Liver (tissue), 8 donors: ENCODE measurements at regions not wholly inside any gene's neighbourhood (a gene's known extent, or its start where the extent isn't known, plus 50 kb on each side); places are given as distances from the start of the nearest gene placed in this dataset.

Experiments
- DNase-seq: peaks from one replicate; pipeline ENCODE4 v3.0.0-alpha.2; 2017; ENCODE audit warnings: low spot score
- H3K27ac ChIP-seq, 2 donors: one replicate each; pipeline ENCODE4 v1.7.0; 2013; ENCODE audit warnings: inconsistent platforms in 2 of 2, low read length in 2 of 2, control low read depth in 1 of 2, low read depth in 1 of 2, mild to moderate bottlenecking in 1 of 2
- H3K27me3 ChIP-seq, 4 donors: one replicate each; pipeline versions ENCODE4 v1.6.1 to v1.7.0; 2013; ENCODE audit warnings: low read length in 3 of 4, inconsistent platforms in 1 of 4, mild to moderate bottlenecking in 1 of 4, moderate library complexity in 1 of 4; ENCODE audit not compliant: control insufficient read depth in 4 of 4, insufficient read depth in 4 of 4
- H3K36me3 ChIP-seq, 4 donors: one replicate each; pipeline versions ENCODE4 v1.6.1 to v1.7.0; 2013; ENCODE audit warnings: low read length in 3 of 4, mild to moderate bottlenecking in 3 of 4, low read depth in 1 of 4, moderate library complexity in 1 of 4; ENCODE audit not compliant: control insufficient read depth in 4 of 4, insufficient read depth in 3 of 4
- H3K4me1 ChIP-seq, 4 donors: one replicate each; pipeline versions ENCODE4 v1.6.1 to v1.7.0; 2013; ENCODE audit warnings: low read length in 3 of 4, mild to moderate bottlenecking in 3 of 4, moderate library complexity in 1 of 4; ENCODE audit not compliant: control insufficient read depth in 4 of 4, insufficient read depth in 4 of 4
- H3K4me3 ChIP-seq, 3 donors: one replicate each; pipeline versions ENCODE4 v1.6.1 to v1.7.0; 2013; ENCODE audit warnings: low read length in 3 of 3, control low read depth in 1 of 3, low read depth in 1 of 3, mild to moderate bottlenecking in 1 of 3
- H3K9ac ChIP-seq, 2 donors: one replicate each; pipeline ENCODE4 v1.7.0; 2013; ENCODE audit warnings: low read length in 2 of 2, mild to moderate bottlenecking in 2 of 2, moderate library complexity in 2 of 2, control low read depth in 1 of 2, low read depth in 1 of 2
- H3K9me3 ChIP-seq, 4 donors: one replicate each; pipeline versions ENCODE4 v1.6.1 to v1.7.0; 2013; ENCODE audit warnings: low read length in 3 of 4; ENCODE audit not compliant: control insufficient read depth in 4 of 4
- ATF3 ChIP-seq: IDR thresholded peaks from 2 replicates; pipeline ENCODE4 v1.6.1; 2016; ENCODE audit warnings: antibody characterized with exemption
- CTCF ChIP-seq: fragments of 150-350 bp; IDR thresholded peaks from 2 replicates; pipeline ENCODE4 v1.5.1; 2017; ENCODE audit warnings: improper control_type of control experiment, low read depth, low read length; ENCODE audit not compliant: missing input control
- EGR1 ChIP-seq, 2 donors: IDR thresholded peaks; 2 replicates each; pipeline ENCODE4 v1.6.1; 2016 to 2018; ENCODE audit warnings: antibody characterized with exemption in 2 of 2, low read depth in 2 of 2
- FOXA2 ChIP-seq: IDR thresholded peaks from 2 replicates; pipeline ENCODE4 v1.6.1; 2016; ENCODE audit warnings: antibody characterized with exemption
- GABPA ChIP-seq, 2 donors: IDR thresholded peaks in 1 of 2; conservative IDR thresholded peaks in 1 of 2; 2 replicates each; pipeline ENCODE4 v1.6.1; 2016; ENCODE audit warnings: antibody characterized with exemption in 2 of 2, mild to moderate bottlenecking in 1 of 2, moderate library complexity in 1 of 2
- HNF4A ChIP-seq, 2 donors: conservative IDR thresholded peaks; 2 replicates each; pipeline ENCODE4 v1.6.1; 2016; ENCODE audit warnings: antibody characterized with exemption in 2 of 2, mild to moderate bottlenecking in 2 of 2
- HNF4G ChIP-seq: IDR thresholded peaks from 2 replicates; pipeline ENCODE4 v1.6.1; 2016; ENCODE audit warnings: antibody characterized with exemption
- JUND ChIP-seq, 2 donors: IDR thresholded peaks; 2 replicates each; pipeline ENCODE4 v1.6.1; 2016; ENCODE audit warnings: antibody characterized with exemption in 2 of 2
- MAX ChIP-seq: IDR thresholded peaks from 2 replicates; pipeline ENCODE4 v1.6.1; 2016; ENCODE audit warnings: antibody characterized with exemption
- NR2F2 ChIP-seq: IDR thresholded peaks from 2 replicates; pipeline ENCODE4 v1.6.1; 2016; ENCODE audit warnings: antibody characterized with exemption
- RAD21 ChIP-seq, 2 donors: IDR thresholded peaks; 2 replicates each; pipeline ENCODE4 v1.6.1; 2016; ENCODE audit warnings: antibody characterized with exemption in 2 of 2, mild to moderate bottlenecking in 2 of 2
- RXRA ChIP-seq, 2 donors: IDR thresholded peaks; 2 replicates each; pipeline ENCODE4 v1.6.1; 2017 to 2018; ENCODE audit warnings: antibody characterized with exemption in 2 of 2, mild to moderate bottlenecking in 1 of 2
- SP1 ChIP-seq: IDR thresholded peaks from 2 replicates; pipeline ENCODE4 v1.6.1; 2018; ENCODE audit warnings: antibody characterized with exemption, mild to moderate bottlenecking
- TAF1 ChIP-seq: conservative IDR thresholded peaks from 2 replicates; pipeline ENCODE4 v1.6.1; 2016; ENCODE audit warnings: antibody characterized with exemption, mild to moderate bottlenecking
- YY1 ChIP-seq: IDR thresholded peaks from 2 replicates; pipeline ENCODE4 v1.6.1; 2016; ENCODE audit warnings: antibody characterized with exemption, mild to moderate bottlenecking
- ZBTB33 ChIP-seq: IDR thresholded peaks from 2 replicates; pipeline ENCODE4 v1.6.1; 2016; ENCODE audit warnings: antibody characterized with exemption
- WGBS: extraction: QIAGEN DNeasy Blood & Tissue Kit; methylation state at CpG from one replicate; pipeline ENCODE4 v1.1.7; 2013; 5-methylcytosine and 5-hydroxymethylcytosine counted together
- donor health status: healthy.
- donor health status: healthy.
- donor health status: healthy.
- donor health status: healthy.
- donor health status: healthy.

- Histone ChIP-seq H3K9me3 (no peaks in the 10 kb centered on the region), H3K36me3 (no peaks in the 10 kb centered on the region), H3K4me3 (no peak overlapping the region), H3K27me3 (no peaks in the 10 kb centered on the region), H3K27ac (no peak overlapping the region), H3K9ac (no peak overlapping the region), H3K4me1 (peaks cover 0 to 12% (median 10%) of the 10 kb centered on the region in 4 donors)
- DNase-seq: no peak
- TF ChIP-seq HNF4G (peak; percentile 21), HNF4A (conservative IDR thresholded peaks at IDR 0.05) (peak; percentile 58 to 64), YY1 (no peak), RXRA (IDR thresholded peaks at IDR 0.05) (peak in 1 of 2 donors; percentile 19), FOXA2 (no peak), RAD21 (IDR thresholded peaks at IDR 0.05) (peak in 1 of 2 donors; percentile 37), EGR1 (IDR thresholded peaks at IDR 0.05; ENCODE audit: low read depth in 2 of 2) (no peak), SP1 (no peak), CTCF (no peak)
- 55% methylated on average over 3 of the region's 3 CpGs for WGBS
These were observed 553.1 kb downstream of the LRRC70 start for GRCh38 chr5:63131626-63132285.

DNA sequence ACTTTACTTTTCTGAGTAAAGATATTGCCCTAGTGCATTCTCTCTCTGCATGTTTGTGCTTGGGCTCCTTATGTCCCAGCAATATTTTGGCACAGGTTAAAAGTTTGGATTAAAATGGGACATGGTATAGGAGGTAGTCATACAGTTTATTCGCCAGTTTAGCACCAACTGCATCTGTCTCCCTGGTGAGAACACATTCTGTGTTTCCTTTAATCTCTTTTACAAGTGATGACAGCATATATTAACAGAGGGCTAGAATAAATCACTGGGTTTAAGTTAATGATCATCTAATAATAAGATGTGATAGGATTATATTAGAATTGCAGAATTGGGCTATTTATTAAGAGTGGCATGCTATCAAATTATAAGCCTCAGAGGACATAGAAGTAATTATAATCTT is 550.1 kb downstream of the LRRC70 start:
- TF ChIP-seq RAD21 (IDR thresholded peaks at IDR 0.05) (no peak), GABPA (IDR thresholded peaks at IDR 0.05 in 1 of 2, conservative IDR thresholded peaks at IDR 0.05 in 1 of 2) (no peak), HNF4G (no peak), YY1 (no peak), NR2F2 (no peak), HNF4A (conservative IDR thresholded peaks at IDR 0.05) (no peak), ATF3 (no peak), TAF1 (no peak), MAX (no peak), JUND (IDR thresholded peaks at IDR 0.05) (no peak), SP1 (no peak), ZBTB33 (no peak)
- Histone ChIP-seq H3K4me1 (peaks cover 0 to 12% (median 10%) of the 10 kb centered on the region in 4 donors), H3K27me3 (no peaks in the 10 kb centered on the region), H3K9ac (no peak overlapping the region), H3K27ac (no peak overlapping the region), H3K36me3 (no peaks in the 10 kb centered on the region), H3K4me3 (no peak overlapping the region), H3K9me3 (no peaks in the 10 kb centered on the region)
- DNase-seq: no peak
- 90% methylated on average over 1 of the region's 1 CpG for WGBS
